Kidney glomerular epithelial cell (primary cell): ENCODE measurements at regions not wholly inside any gene's neighbourhood (a gene's known extent, or its start where the extent isn't known, plus 50 kb on each side); places are given as distances from the start of the nearest gene placed in this dataset.
"Not testable (repeated sequence)": the region's sequence is repeated elsewhere in the genome, so short reads cannot be mapped to it uniquely, and the experiment has no call there.

Experiments
- DNase-seq: peaks from one replicate; lab custom pipeline; 2025; lab: John Stamatoyannopoulos, UW

GRCh38 chr1:95520390-95520789 lies 286.4 kb downstream of the RWDD3 start:
- no peak for DNase-seq

- no peak for DNase-seq
Measured at GRCh38 chr1:95532335-95532734, 298.3 kb downstream of the RWDD3 start.

- DNase-seq = no peak
Measured at GRCh38 chr1:95534985-95535384, 301.0 kb downstream of the RWDD3 start.

- no peak for DNase-seq
Measured at GRCh38 chr1:95535614-95536013, 301.6 kb downstream of the RWDD3 start.

- DNase-seq = no peak
Measured at GRCh38 chr1:95536501-95536900, 302.5 kb downstream of the RWDD3 start.

- DNase-seq = no peak
Measured at GRCh38 chr1:95537176-95537575, 303.2 kb downstream of the RWDD3 start.

GRCh38 chr1:95538242-95538641 lies 304.2 kb downstream of the RWDD3 start:
- DNase-seq = not testable (repeated sequence)

GRCh38 chr1:95542936-95543335 lies 308.9 kb downstream of the RWDD3 start:
- DNase-seq = no peak

GRCh38 chr1:95547005-95547404 lies 313.0 kb downstream of the RWDD3 start:
- no peak for DNase-seq

- no peak for DNase-seq
Measured at GRCh38 chr1:95548211-95548610, 314.2 kb downstream of the RWDD3 start.

- no peak for DNase-seq
Measured at GRCh38 chr1:95551201-95551600, 317.2 kb downstream of the RWDD3 start.

GRCh38 chr1:95553595-95553994 lies 319.6 kb downstream of the RWDD3 start:
- DNase-seq = no peak

GRCh38 chr1:95554408-95554807 lies 320.4 kb downstream of the RWDD3 start:
- no peak for DNase-seq

GRCh38 chr1:95558791-95559190 lies 324.8 kb downstream of the RWDD3 start:
- no peak for DNase-seq

GRCh38 chr1:95561346-95561745 lies 327.3 kb downstream of the RWDD3 start:
- DNase-seq = no peak

GRCh38 chr1:95562230-95562629 lies 328.2 kb downstream of the RWDD3 start:
- no peak for DNase-seq

GRCh38 chr1:95572002-95572401 lies 338.0 kb downstream of the RWDD3 start:
- DNase-seq = no peak

- DNase-seq = no peak
Measured at GRCh38 chr1:95572962-95573361, 339.0 kb downstream of the RWDD3 start.

GRCh38 chr1:95575291-95575690 lies 341.3 kb downstream of the RWDD3 start:
- DNase-seq = no peak

GRCh38 chr1:95578462-95578861 lies 344.5 kb downstream of the RWDD3 start:
- DNase-seq = no peak

GRCh38 chr1:95582191-95582590 lies 348.2 kb downstream of the RWDD3 start:
- no peak for DNase-seq

GRCh38 chr1:95582746-95583145 lies 348.7 kb downstream of the RWDD3 start:
- DNase-seq = no peak

- DNase-seq = no peak
Measured at GRCh38 chr1:95583661-95584210, 349.7 kb downstream of the RWDD3 start.

GRCh38 chr1:95584315-95584714 lies 350.3 kb downstream of the RWDD3 start:
- no peak for DNase-seq

- no peak for DNase-seq
Measured at GRCh38 chr1:95604771-95605170, 370.8 kb downstream of the RWDD3 start.
